HG03520 (cell line): ENCODE measurements at regions not wholly inside any gene's neighbourhood (a gene's known extent, or its start where the extent isn't known, plus 50 kb on each side); places are given as distances from the start of the nearest gene placed in this dataset.
"Not testable (repeated sequence)": the region's sequence is repeated elsewhere in the genome, so short reads cannot be mapped to it uniquely, and the experiment has no call there.

Experiments used
- ATAC-seq: cut with Tn5 transposase; IDR thresholded peaks from one replicate; pipeline ENCODE4 v1.9.1; 2021; ENCODE audit warnings: mild to moderate bottlenecking, moderate library complexity; ENCODE audit not compliant: unreplicated experiment

GRCh38 chr10:105597312-105597711 lies 956.2 kb downstream of the SORCS3 start:
- ATAC-seq: no peak

DNA sequence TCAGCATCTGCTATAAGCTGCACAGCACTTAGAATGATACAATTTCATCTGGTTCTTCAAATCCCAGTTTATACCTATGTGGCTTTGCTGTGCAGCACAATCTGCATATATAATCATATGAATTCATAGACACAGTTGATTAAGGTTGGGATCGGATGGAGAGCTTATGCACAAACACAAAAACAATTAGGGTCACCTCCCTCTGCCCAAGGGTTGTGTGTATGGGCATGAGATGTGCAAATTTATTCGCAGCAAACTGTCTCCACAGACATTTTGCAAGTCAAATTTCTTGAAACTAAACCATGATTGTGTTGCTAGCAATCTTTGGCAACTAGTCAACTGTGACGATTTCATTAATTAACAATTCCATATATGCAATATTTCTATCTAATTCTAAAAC lies 955.7 kb downstream of the SORCS3 start:
- no peak for ATAC-seq

- ATAC-seq: no peak
These were observed 953.2 kb downstream of the SORCS3 start for GRCh38 chr10:105594296-105594695.

- no peak for ATAC-seq
These were observed 951.4 kb downstream of the SORCS3 start for GRCh38 chr10:105592468-105592867.

DNA sequence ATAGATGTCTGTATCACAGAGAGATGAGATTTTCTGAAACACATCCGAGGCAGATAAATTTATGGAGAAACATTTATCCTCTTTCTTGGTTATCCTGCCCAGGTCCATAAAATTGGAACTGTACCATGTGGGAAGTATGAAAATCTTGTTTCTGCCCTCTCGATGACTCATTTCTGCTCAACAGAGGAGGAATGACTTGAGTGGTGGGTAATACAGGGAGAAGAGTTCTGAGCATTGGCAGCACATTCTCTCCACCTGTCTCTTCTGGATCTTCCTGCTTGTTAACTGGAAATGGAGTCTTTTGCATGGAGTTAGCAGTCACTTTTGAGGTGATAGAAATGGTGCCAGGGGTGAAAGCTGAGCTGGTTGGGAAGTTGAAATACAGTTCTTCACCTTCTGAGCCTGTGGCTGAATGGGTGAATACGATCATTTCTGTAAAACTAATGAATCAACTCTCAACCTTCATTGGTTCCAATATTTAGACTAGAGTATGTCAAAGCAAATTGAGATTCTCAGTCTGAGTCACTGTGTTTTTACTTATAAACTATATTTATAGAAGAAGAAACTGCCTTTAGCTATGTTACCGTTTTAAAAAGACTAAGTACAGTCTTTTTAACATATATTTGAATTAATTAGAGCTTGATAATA lies 945.5 kb downstream of the SORCS3 start:
- ATAC-seq: no peak

GRCh38 chr10:105585753-105586152 lies 944.7 kb downstream of the SORCS3 start:
- ATAC-seq: no peak

GRCh38 chr10:105585171-105585570 lies 944.1 kb downstream of the SORCS3 start:
- no peak for ATAC-seq

- no peak for ATAC-seq
These were observed 938.0 kb downstream of the SORCS3 start for GRCh38 chr10:105579112-105579511.

GRCh38 chr10:105577865-105578607 lies 936.9 kb downstream of the SORCS3 start:
- no peak for ATAC-seq

- no peak for ATAC-seq
These were observed 918.4 kb downstream of the SORCS3 start for GRCh38 chr10:105559333-105560097.

- ATAC-seq: not testable (repeated sequence)
These were observed 909.4 kb downstream of the SORCS3 start for GRCh38 chr10:105550453-105550852.

DNA sequence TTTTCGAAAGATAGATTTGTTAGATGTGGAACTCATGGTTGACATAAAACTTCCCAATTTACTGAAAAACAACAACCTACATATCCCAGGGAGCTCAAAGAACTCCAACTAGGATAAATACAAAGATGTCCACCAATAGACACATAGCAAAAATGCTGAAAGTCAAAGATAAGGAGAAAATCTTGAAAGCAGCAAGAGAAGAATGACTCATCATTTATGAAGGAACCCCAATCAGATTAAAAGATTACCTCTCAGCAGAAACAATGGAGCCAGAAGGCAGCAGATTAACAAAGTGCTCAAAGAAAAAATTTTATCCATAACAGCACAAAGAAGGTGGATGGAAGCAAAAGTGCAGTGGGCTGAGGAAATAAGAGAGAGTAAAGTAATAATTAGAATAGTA lies 908.6 kb downstream of the SORCS3 start:
- ATAC-seq: no peak

DNA sequence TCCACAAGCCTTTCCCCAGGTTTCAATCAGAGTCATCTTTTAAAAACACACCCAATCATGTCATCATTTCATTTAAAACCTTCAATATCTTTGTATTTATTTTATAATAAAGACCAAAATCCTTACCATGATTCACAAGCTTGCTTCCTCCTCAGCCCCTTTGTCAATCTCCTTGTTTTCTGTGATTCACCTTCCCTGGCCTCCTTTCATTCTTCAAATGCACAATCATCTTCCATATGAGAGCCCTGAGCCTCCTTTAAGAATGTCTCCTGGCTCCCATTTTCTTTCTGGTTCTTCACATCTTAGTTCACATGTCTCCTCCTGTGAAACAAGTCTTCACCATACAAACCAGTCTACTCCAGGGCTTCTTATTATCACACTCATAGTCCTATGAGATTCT lies 904.0 kb downstream of the SORCS3 start:
- no peak for ATAC-seq

DNA sequence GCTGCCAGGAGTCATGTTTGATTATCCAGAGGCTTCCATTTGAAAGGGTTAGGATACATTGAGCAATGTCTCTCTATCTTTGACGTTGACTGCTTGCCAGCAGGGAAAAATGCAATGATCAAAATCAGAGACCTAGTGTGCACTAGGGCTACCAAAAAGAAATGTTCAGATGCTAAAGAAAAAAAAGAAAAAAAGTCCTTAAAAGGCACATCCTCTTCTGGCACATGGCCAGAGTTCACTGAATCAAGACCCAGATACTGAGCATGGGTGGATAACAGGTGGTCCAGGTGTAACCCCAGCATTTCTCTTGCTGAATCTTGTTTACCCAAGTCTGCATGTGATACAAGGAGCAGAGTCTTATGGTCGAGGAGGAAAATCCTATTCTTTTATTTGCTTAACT lies 899.3 kb downstream of the SORCS3 start:
- no peak for ATAC-seq

DNA sequence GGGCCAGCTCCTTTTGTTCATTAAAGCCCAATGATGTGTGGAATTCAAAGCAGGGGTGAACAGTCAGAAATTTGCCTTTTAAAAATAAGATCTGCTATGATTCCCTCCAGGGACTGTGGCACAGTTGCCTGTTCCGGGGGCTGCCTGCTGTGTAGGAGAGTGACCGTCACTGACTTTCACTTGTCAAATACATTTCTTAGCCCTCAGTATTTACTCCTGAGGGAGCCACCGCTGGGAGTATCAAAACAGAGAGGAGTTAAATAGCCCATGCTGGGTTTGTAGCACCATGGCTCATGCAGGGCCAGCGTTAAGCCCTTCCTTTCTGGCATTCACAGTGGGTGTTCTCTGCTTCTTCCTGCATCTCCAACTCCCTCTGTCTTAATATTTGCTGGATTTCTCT lies 897.8 kb downstream of the SORCS3 start:
- ATAC-seq: no peak

DNA sequence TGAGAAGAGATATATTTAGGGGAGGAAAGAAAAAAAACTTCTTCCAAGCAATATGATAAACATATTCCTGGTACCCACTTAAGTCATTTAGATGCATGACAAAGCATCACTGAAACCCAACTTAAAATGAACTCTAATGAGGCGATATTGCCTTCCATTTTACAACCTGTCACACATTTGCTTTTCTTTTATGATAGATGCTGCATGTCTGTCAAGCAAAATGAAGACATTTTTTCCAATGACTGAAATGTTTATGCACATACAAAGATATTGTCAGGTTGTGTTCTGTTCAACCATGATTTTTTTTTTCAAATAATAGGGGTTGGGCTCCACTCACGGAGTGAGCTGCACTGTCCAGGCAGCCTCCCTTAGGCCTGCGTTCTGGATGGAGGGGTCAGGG lies 894.4 kb downstream of the SORCS3 start:
- ATAC-seq: no peak

DNA sequence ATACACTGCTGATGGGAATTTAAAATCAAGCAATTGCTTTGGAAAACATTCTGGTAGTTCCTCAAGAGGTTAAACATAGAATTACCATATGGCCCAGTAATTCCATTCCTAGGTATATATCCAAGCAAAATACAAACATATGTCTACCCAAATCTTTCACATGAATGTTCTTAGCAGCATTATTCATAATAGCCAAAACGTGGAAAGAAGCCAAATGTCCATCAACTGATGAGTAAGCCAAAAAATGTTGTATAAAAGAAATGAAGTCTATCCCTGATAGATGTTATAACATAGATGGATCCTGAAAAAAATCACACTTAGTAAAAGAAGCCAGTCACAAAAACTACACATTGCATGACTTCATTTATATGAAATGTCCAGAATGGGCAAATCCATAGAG lies 893.0 kb downstream of the SORCS3 start:
- ATAC-seq: no peak

GRCh38 chr10:105516511-105516910 lies 875.4 kb downstream of the SORCS3 start:
- ATAC-seq: no peak

DNA sequence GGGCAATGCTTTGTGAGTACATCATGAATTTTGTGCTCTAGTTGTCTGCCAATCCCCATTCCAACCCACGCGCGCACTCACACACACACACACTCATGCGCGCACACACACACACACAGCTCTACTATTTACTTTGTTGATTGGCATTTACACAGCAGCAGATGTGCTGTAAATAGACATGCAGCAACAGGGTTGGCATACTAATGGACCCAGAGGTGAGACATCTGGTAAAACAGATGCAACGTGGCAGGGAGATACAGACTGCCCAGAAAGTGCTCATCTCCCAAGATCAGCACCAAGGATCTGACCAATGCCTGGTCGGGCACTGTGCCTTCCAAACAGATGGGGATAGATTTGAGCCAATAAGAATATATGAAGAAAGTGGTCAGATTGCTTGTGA lies 873.0 kb downstream of the SORCS3 start:
- no peak for ATAC-seq

- no peak for ATAC-seq
These were observed 868.4 kb downstream of the SORCS3 start for GRCh38 chr10:105509517-105509916.

- no peak for ATAC-seq
These were observed 865.2 kb downstream of the SORCS3 start for GRCh38 chr10:105506262-105506661.

GRCh38 chr10:105503714-105504113 lies 862.6 kb downstream of the SORCS3 start:
- ATAC-seq: no peak
